NCI-H2029 (cell line): ENCODE measurements at regions not wholly inside any gene's neighbourhood (a gene's known extent, or its start where the extent isn't known, plus 50 kb on each side); places are given as distances from the start of the nearest gene placed in this dataset.

ENCODE experiments used
- DNase-seq: peaks from one replicate; lab custom pipeline; 2025; lab: John Stamatoyannopoulos, UW

GRCh38 chr14:42624980-42625761 is 1018.5 kb downstream of the LRFN5 start:
- no peak for DNase-seq

- DNase-seq, result no peak
These were observed 1010.3 kb downstream of the LRFN5 start for GRCh38 chr14:42617005-42617404.

DNA sequence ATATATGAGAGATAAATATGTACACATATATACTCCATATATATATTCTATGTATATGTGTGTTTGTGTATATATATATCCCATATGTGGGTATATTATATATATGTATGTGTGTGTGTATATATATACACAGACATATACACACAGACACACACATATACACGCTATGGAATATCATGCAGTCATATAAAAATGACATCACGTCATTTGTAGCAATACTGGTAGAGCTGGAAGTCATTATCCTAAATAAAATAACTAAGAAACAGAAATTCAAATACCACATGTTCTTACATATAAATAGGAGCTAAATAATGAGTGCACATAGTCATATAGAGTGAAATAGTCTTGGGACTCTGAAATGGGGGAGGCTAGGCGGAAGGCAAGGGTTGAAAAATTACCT is 1000.2 kb downstream of the LRFN5 start:
- no peak for DNase-seq

GRCh38 chr14:42602336-42602845 is 995.7 kb downstream of the LRFN5 start:
- no peak for DNase-seq

DNA sequence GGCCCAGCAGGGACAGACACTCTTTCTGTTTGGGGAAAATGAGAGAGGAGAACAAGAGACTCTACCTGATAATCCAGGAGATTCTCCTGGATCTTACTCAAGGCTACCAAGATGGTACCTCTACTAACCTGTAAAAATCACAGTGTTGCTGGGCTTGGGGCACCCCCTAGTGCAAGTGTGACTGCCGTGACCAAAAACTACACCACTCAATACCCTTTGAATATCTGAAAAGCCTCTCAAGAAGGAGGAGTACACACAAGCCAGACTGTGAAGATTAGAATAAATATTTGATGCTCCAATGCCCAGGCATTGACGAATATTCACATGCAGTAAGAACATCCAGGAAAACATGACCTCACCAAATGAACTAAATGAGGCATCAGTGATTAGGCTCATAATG is 965.4 kb downstream of the LRFN5 start:
- no peak for DNase-seq

- DNase-seq, result no peak
These were observed 962.6 kb downstream of the LRFN5 start for GRCh38 chr14:42569227-42569626.

- no peak for DNase-seq
These were observed 958.9 kb downstream of the LRFN5 start for GRCh38 chr14:42565556-42565955.

GRCh38 chr14:42563313-42563712 is 956.6 kb downstream of the LRFN5 start:
- DNase-seq, result no peak

GRCh38 chr14:42556551-42556950 is 949.9 kb downstream of the LRFN5 start:
- no peak for DNase-seq

GRCh38 chr14:42555365-42555764 is 948.7 kb downstream of the LRFN5 start:
- DNase-seq, result no peak

- no peak for DNase-seq
These were observed 947.4 kb downstream of the LRFN5 start for GRCh38 chr14:42554091-42554490.

- no peak for DNase-seq
These were observed 943.6 kb downstream of the LRFN5 start for GRCh38 chr14:42550310-42550709.

DNA sequence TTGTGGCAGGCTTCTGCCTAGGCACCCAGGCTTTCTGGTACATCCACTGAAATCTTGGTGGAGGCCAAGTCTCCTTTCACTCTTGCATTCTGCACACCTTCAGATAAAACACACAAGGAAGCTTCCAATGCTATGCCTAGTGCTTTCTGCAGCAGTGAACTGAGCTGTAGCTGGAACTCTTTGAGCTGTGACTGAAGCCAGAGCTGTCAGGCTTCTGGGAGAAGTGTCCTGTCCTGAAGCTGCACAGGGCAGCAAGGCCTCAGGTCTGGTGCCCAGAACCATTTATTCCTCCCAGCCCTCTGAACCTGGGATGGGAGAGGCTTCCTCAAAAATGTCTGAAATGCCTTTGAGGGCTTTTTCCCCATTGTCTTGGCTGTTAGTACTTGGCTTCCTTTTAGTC is 941.7 kb downstream of the LRFN5 start:
- no peak for DNase-seq

DNA sequence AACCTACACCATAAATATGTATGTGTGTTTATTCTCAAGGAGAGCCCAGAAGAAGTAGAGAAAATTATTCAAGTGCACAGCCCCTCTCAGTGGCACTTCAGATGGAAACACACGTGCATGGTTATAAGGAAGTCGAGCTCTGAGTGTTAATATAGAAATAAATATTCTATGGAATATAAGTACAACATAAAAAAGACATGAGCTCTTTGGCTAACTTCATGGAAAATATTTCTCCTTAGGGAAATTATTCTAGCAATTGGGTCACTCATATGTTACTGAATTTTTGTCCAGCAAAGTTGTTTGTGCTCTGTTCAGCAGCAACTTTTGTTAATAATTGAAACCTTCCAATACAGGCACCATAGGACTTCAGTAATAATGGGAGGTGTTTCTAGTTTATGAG is 939.0 kb downstream of the LRFN5 start:
- no peak for DNase-seq

- no peak for DNase-seq
These were observed 934.9 kb downstream of the LRFN5 start for GRCh38 chr14:42541535-42542001.

DNA sequence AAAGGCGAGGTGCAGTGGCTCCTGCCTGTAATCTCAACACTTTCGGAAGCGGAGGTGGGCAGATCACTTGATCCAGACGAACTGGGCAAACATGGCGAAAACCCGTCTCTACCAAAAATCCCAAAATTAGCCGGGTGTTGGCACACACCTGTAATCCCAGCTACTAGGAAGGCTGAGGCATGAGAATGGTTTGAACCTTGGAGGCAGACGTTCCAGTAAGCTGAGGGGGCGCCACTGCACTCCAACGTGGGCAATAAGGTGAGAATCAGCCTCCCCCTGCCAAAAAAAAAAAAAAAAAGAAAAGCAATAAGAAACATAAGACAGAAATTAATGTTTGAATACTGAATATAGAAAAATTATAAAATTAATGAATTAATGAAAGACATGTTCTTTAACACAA is 928.7 kb downstream of the LRFN5 start:
- DNase-seq, result no peak

DNA sequence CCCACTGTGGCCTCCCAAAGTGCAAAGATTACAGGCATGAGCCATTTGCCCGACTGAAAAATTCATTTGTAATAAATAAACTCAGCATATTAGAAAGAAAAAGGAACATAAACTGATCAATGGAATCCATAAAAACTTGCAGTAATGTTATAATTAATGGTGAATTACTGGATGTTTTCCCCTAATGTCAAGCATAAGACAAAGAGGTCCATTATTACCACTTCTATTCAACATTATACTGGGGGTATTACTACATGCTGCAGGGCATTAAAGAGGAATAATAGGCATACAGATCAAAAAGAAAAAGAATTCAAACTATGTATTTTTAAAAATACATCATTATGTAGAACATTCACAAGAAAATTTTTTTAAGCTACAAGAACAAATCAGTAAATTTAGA is 926.8 kb downstream of the LRFN5 start:
- DNase-seq, result no peak

GRCh38 chr14:42532194-42532593 is 925.5 kb downstream of the LRFN5 start:
- DNase-seq, result no peak

DNA sequence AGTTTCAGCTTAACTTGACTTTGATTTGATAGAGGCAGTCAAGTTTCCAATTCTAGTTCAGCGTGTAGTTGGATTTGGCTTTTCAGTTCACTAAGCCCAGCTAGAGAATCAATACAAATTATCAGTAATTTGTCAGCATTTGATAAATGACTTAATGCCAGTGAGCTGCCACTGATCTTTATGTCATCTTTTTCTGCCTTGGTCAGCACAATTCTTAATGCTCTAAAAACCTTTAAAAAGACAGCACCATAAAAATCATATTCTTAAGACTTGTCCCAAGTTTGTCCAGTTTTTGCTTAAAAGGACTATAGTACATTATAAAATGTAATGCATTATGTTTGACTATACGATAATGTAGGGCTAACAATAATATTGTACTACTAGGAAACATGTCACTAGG is 920.5 kb downstream of the LRFN5 start:
- DNase-seq, result no peak

DNA sequence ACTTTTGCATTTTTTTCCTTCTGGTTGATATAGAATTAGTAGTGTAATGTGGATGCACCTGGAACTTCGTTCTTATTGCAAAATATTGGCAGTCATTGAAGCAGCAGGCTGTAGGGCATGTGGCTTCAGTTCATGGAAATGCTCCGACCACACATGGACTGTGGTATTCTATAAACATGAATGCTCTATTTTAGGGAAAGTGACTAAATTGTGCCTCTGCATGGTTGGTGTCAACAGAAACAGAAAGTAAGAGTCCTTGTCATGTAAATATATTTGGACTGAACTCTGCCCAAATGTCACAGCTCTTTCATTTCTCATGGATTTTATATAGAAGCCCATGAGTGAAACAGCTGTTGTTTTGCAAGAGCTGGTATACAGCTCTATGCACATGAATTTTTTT is 917.0 kb downstream of the LRFN5 start:
- DNase-seq, result no peak

DNA sequence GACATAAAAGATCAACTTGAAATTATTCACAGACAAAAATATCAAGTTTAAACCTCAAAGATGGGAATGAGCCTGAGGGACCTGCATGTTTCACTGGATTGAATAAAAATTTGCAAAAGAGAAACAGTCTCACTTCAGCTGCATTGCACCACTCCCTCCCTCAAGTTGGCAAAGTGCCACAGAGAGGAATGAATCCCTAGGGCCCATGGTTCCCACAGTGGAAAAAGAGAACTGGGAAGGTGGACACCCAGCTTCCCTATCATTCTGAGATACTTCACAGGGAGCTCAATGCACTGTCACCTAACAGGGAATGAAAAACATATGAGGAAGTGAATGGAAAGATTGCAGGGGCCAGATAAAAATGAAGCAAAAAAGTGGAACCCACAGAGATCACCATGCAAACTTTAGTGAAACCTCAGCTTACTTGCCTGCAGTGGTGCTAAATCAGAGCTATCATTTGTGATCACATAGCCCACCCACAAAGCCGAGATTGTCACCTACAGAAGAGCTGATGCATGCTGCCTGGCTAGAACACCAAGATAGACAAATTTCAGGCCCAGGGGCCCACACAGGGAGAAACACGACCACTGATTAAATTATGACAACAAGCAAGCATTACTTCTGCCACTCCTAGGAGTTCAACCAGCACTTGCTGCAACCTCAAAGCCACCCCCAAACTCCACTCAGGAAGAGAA is 911.3 kb downstream of the LRFN5 start:
- DNase-seq, result no peak

DNA sequence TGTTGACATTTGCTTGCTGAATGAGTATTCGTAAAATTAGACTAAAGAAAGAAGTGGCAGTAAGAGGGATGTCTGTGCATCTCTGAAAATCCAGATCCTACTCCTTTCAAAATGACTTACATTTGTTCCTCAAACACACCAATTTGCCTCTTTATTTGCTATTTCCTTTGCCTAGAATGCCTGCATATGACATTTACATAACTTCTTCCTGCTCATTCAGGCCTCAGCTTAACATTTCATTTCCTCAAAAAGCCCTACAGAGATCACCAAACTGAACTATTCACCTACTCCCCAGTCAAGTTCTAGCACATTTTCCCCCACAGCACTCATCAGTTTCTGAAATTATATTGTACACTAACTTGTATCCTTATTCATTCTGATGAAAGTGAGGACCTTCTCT is 907.2 kb downstream of the LRFN5 start:
- DNase-seq, result no peak

DNA sequence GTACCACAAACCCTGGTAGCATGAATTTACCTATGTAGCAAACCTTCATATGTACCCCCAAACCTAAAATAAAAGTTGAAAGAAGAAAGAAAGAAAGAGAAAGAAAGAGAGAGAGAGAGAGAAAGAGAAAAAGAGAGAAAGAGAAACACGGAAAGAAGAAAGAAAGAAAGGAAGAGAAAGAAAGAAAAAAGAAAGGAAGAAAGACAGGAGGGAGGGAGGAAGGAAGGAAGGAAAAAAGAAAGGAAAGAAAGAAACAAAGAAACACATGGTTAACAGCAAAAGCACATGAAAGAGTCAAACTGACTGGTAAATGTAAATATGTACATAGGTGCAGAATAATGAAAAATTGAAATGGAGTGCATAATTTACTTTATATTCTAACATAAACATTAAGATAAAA is 903.4 kb downstream of the LRFN5 start:
- DNase-seq, result no peak
